Left ventricle myocardium inferior (tissue), 1 donor: ENCODE measurements at regions not wholly inside any gene's neighbourhood (a gene's known extent, or its start where the extent isn't known, plus 50 kb on each side); places are given as distances from the start of the nearest gene placed in this dataset.

Source experiments
- DNase-seq: peaks from one replicate; pipeline ENCODE4 v3.0.0-alpha.2; 2020
- H3K27ac ChIP-seq: fragments of 200-600 bp; replicated peaks from 2 replicates; pipeline ENCODE4 v1.8.0; 2021
- H3K27me3 ChIP-seq: fragments of 200-600 bp; 2 replicates; pipeline ENCODE4 v1.8.0; 2021; ENCODE audit warnings: low read depth
- H3K36me3 ChIP-seq: fragments of 200-600 bp; 2 replicates; pipeline ENCODE4 v1.8.0; 2021
- H3K4me1 ChIP-seq: fragments of 200-600 bp; 2 replicates; pipeline ENCODE4 v1.8.0; 2021
- H3K4me3 ChIP-seq: fragments of 200-600 bp; 2 replicates; pipeline ENCODE4 v1.8.0; 2021; ENCODE audit warnings: mild to moderate bottlenecking, moderate library complexity
- H3K9me3 ChIP-seq: fragments of 200-600 bp; replicated peaks from 2 replicates; pipeline ENCODE4 v1.8.0; 2021
- CTCF ChIP-seq: fragments of 200-600 bp; IDR thresholded peaks from 2 replicates; pipeline ENCODE4 v1.8.0; 2021; ENCODE audit warnings: antibody characterized with exemption, mild to moderate bottlenecking, borderline replicate concordance
- intact Hi-C: fragments of 100-400 bp; cut with micrococcal nuclease; formaldehyde crosslinking; loops from one replicate; pipeline ENCODE4 v1.11.0; 2022
- donor health status: DM: no; HTN: yes; CAD: no; lungs with severe emphysema.

GRCh38 chrX:78378476-78379115, 51.2 kb upstream of the CYSLTR1 start:
- Histone ChIP-seq H3K36me3 (no peaks in the 10 kb centered on the region), H3K27ac (no peak overlapping the region), H3K27me3 (no peaks in the 10 kb centered on the region), H3K4me1 (no peaks in the 10 kb centered on the region), H3K9me3 (no peaks in the 10 kb centered on the region), H3K4me3 (no peak overlapping the region)
- no peak for DNase-seq
- TF ChIP-seq CTCF, result no peak
- intact Hi-C loops, result no loop called here
